Right lobe of liver (tissue), 6 donors: ENCODE measurements at regions not wholly inside any gene's neighbourhood (a gene's known extent, or its start where the extent isn't known, plus 50 kb on each side); places are given as distances from the start of the nearest gene placed in this dataset.

Source experiments
- ATAC-seq, 4 donors: fragments of 200-7000 bp; cut with Tn5 transposase; one replicate each; pipeline ENCODE4 v1.9.1; 2020; ENCODE audit warnings: mild to moderate bottlenecking in 4 of 4, moderate library complexity in 4 of 4
- DNase-seq, 3 donors: peaks; one replicate each; pipeline ENCODE4 v3.0.0-alpha.2; 2020
- H3K27ac ChIP-seq, 3 donors: fragments of 200-600 bp; one replicate each; pipeline ENCODE4 v1.8.0; 2022
- H3K27me3 ChIP-seq, 2 donors: fragments of 200-600 bp; one replicate each; pipeline ENCODE4 v1.8.0; 2022
- H3K36me3 ChIP-seq, 4 donors: fragments of 200-600 bp; sonication (generic) in 1 of 4; one replicate each; pipeline versions ENCODE4 v1.5.1 to v1.8.0; 2017 to 2022; ENCODE audit warnings: control low read depth in 1 of 4
- H3K4me1 ChIP-seq, 4 donors: fragments of 200-600 bp; sonication (generic) in 1 of 4; one replicate each; pipeline versions ENCODE4 v1.5.1 to v1.8.0; 2017 to 2022; ENCODE audit warnings: control low read depth in 1 of 4
- H3K4me3 ChIP-seq, 3 donors: fragments of 200-600 bp; one replicate each; pipeline ENCODE4 v1.8.0; 2022
- H3K9me3 ChIP-seq, 4 donors: fragments of 200-600 bp; sonication (generic) in 1 of 4; one replicate each; pipeline versions ENCODE4 v1.5.1 to v1.8.0; 2017 to 2022; ENCODE audit warnings: control low read depth in 1 of 4
- POLR2A ChIP-seq: fragments of 450-650 bp; IDR thresholded peaks from one replicate; pipeline ENCODE4 v1.6.1; 2017; ENCODE audit warnings: antibody characterized with exemption, mild to moderate bottlenecking
- WGBS: methylation state at CpG from one replicate; pipeline ENCODE4 v1.1.6; 2018; ENCODE audit warnings: low coverage, low lambda C conversion rate; ENCODE audit not compliant: insufficient coverage; ENCODE audit errors: missing lambda C conversion rate; 5-methylcytosine and 5-hydroxymethylcytosine counted together
- intact Hi-C, 2 donors: fragments of 100-400 bp; cut with DNase I; formaldehyde crosslinking; loops; one replicate each; pipeline versions ENCODE4 v1.11.2 to v1.14.1; 2022
- TF ChIP-seq, protein P1 (sequence below), 4 donors: fragments of 200-600 bp in 3 of 4; fragments of 450-650 bp in 1 of 4; IDR thresholded peaks; one replicate each; pipeline versions ENCODE4 v1.5.1 to v1.8.0; 2016 to 2022; ENCODE audit warnings: antibody characterized with exemption in 4 of 4, mild to moderate bottlenecking in 2 of 4
- donor health status: DM: no; HTN: yes; CAD: no.
- donor health status: DM: no; HTN: no; CAD: no.
- donor health status: DM: no; HTN: no; CAD: no.
- donor health status: DM: no; HTN: yes; CAD: no.
- donor health status: DM: no; HTN: yes; CAD: no.

DNA sequence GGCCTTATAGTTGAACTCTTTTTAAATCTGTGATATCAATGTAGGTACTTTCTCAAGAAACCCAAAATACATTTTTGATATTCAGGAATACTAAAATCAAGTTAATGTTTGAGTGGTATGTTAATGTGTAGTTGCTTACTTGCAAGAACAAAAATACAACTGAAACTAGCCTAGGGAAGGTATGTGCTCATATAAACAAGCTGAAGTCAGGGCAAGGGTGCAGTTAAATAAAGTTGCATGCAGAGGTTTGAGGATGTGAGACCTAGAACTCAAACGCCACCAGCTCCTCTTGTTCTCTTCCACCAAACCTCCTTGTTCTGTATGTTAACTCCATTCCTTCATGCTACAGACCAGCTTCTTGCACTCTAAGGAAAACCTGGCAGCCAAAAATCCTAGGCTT is 388.3 kb upstream of the SMIM21 start:
- intact Hi-C loops = no loop called here

DNA sequence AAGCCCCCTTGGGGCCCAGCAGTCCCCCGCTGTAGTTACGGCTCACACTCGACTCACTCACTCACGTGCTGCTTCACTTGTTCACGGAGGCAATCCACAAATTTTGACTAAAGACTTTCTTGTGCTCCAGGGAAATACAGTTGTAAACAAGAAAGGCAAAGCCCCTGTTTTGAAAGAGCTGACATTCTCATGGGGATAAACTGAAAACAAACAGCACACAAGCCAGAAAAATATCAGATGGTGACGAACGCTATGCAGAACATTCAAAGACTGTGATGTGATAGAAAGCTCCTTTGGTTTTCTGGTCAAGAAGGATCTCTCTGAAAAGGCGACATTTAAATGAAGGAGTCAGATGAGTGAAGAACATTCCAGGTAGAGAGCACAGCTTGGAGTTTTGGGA is 385.3 kb upstream of the SMIM21 start:
- H3K9me3 ChIP-seq = no peaks in the 10 kb centered on the region
- no peak overlapping the region for H3K4me3 ChIP-seq
- DNase-seq (no peak), ATAC-seq (no peak)
- no peak overlapping the region for H3K27ac ChIP-seq
- intact Hi-C loops = no loop called here
- H3K36me3 ChIP-seq = no peaks in the 10 kb centered on the region
- TF ChIP-seq, protein P1, sequence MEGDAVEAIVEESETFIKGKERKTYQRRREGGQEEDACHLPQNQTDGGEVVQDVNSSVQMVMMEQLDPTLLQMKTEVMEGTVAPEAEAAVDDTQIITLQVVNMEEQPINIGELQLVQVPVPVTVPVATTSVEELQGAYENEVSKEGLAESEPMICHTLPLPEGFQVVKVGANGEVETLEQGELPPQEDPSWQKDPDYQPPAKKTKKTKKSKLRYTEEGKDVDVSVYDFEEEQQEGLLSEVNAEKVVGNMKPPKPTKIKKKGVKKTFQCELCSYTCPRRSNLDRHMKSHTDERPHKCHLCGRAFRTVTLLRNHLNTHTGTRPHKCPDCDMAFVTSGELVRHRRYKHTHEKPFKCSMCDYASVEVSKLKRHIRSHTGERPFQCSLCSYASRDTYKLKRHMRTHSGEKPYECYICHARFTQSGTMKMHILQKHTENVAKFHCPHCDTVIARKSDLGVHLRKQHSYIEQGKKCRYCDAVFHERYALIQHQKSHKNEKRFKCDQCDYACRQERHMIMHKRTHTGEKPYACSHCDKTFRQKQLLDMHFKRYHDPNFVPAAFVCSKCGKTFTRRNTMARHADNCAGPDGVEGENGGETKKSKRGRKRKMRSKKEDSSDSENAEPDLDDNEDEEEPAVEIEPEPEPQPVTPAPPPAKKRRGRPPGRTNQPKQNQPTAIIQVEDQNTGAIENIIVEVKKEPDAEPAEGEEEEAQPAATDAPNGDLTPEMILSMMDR (IDR thresholded peaks at IDR 0.05) = no peak
- no peak for TF ChIP-seq POLR2A
- no peaks in the 10 kb centered on the region for H3K27me3 ChIP-seq
- H3K4me1 ChIP-seq = no peaks in the 10 kb centered on the region
- 49% methylated on average over 8 of the region's 8 CpGs for WGBS

More for the DNA sequence above, 388.3 kb upstream of the SMIM21 start:
- WGBS = 33% methylated on average over 1 of the region's 1 CpG
- no peak overlapping the region for H3K4me3 ChIP-seq
- no peak for DNase-seq
- H3K36me3 ChIP-seq = no peaks in the 10 kb centered on the region
- H3K9me3 ChIP-seq = no peaks in the 10 kb centered on the region
- no peaks in the 10 kb centered on the region for H3K27me3 ChIP-seq
- H3K4me1 ChIP-seq = no peaks in the 10 kb centered on the region
- TF ChIP-seq, protein P1 (IDR thresholded peaks at IDR 0.05) = no peak
- no peak for TF ChIP-seq POLR2A
- ATAC-seq = no peak
- no peak overlapping the region for H3K27ac ChIP-seq

DNA sequence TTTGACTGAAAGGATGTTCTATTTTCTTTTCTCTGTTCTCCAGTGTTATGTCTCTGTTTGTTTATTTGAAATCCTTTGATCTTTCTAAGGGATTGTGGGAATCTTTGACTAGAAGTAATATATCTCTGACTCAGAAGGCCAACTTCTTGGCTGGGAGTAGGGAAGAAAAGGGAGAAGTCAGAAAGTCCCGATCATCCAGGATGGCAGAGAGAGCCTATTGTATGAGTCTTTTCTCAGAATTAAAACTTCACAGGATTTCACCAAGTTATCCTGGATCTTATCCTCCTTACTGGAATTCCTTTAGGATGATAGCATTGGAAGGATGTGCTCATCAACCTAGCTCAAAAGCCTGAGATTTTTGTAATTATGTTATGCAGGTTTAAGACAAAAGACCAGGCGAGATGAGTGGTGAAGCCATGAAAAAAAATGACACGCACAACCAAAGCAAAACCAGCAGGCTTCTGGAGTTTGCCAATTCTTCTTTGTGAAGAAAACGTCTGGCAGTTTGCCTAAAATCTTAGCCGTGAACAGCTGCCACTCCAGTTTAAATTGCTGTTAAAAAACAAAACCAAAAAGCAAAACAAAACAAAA is 383.6 kb upstream of the SMIM21 start:
- intact Hi-C loops = no loop called here
- Histone ChIP-seq H3K27me3 (no peaks in the 10 kb centered on the region), H3K4me3 (no peak overlapping the region), H3K27ac (no peak overlapping the region), H3K36me3 (no peaks in the 10 kb centered on the region), H3K4me1 (no peaks in the 10 kb centered on the region), H3K9me3 (no peaks in the 10 kb centered on the region)
- ATAC-seq = no peak
- no peak for DNase-seq
- 36% methylated on average over 5 of the region's 5 CpGs for WGBS
- TF ChIP-seq, protein P1 (IDR thresholded peaks at IDR 0.05) = no peak
- TF ChIP-seq POLR2A = no peak

DNA sequence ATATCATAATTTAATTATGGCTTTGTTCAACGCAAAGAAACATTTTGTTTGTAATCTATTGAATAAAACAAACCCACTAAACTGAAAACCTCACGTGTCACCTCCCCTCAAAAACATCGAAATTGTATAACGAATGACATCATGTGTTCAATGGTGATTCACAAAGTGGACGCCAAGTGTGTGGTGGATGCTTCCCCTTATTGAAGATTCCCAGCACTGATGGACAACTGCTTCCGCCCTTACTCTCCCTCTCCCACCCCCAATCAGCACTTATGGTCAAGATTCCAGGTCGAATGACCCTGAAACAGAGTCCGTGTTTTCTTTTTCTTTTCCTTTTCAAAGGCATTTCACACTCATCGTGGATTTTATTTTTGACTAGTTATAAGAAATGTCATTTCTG is 383.0 kb upstream of the SMIM21 start:
- no peak for DNase-seq
- TF ChIP-seq, protein P1 (IDR thresholded peaks at IDR 0.05) = no peak
- no peak for TF ChIP-seq POLR2A

DNA sequence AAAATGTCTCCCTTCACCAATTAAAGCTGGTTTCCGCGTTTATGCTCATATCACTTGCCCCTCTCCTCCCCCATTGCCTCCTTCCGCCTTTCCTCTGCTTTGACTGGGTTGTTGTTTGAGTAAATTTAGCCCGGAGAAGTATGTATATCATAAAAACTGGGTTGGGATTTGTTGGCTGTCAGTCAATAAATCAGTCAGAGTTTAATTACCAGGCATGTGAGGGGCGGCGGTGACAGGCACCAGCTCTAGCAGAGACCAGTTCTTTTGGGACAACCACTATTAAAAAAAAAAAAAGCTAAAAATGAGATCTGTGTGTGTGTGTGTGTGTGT is 382.4 kb upstream of the SMIM21 start:
- H3K36me3 ChIP-seq = no peaks in the 10 kb centered on the region
- no peak for ATAC-seq
- no peaks in the 10 kb centered on the region for H3K9me3 ChIP-seq
- H3K27ac ChIP-seq = no peak overlapping the region
- 34% methylated on average over 6 of the region's 6 CpGs for WGBS
- intact Hi-C loops = no loop called here
- TF ChIP-seq, protein P1 (IDR thresholded peaks at IDR 0.05) = no peak
- TF ChIP-seq POLR2A = no peak
- H3K4me3 ChIP-seq = no peak overlapping the region
- H3K27me3 ChIP-seq = no peaks in the 10 kb centered on the region
- H3K4me1 ChIP-seq = no peaks in the 10 kb centered on the region
- DNase-seq = no peak

More for the DNA sequence above, 383.0 kb upstream of the SMIM21 start:
- ATAC-seq = no peak
- H3K4me1 ChIP-seq = no peaks in the 10 kb centered on the region
- intact Hi-C loops = no loop called here
- no peak overlapping the region for H3K4me3 ChIP-seq
- WGBS = 31% methylated on average over 9 of the region's 9 CpGs
- H3K9me3 ChIP-seq = no peaks in the 10 kb centered on the region
- H3K27ac ChIP-seq = no peak overlapping the region
- no peaks in the 10 kb centered on the region for H3K27me3 ChIP-seq
- no peaks in the 10 kb centered on the region for H3K36me3 ChIP-seq
